ENCODE measurements at regions not wholly inside any gene's neighbourhood (a gene's known extent, or its start where the extent isn't known, plus 50 kb on each side); places are given as distances from the start of the nearest gene placed in this dataset.

- no peak for DNase-seq
These were observed 226.3 kb upstream of the SOX11 start for GRCh38 chr2:5465859-5466258.

GRCh38 chr2:5467178-5467905, 224.8 kb upstream of the SOX11 start:
- DNase-seq = no peak

DNA sequence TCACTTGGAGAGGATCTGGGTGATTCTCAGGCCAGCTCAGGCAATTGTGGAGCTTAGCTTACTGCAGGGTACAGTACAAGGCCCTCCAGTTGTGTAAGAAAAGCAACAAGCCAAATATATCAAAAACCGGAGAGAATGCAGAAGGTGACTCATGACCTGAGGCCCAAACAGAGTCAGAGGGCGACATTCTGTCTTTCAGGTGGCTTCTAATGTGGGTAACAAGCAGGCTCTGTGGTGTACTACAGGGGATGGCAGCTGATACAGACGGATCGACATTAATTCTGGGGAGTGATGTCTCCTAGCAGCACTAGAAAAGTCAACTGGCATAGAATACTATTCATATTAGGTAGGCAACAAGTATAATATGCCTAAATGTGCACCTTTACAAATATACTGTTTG, 219.5 kb upstream of the SOX11 start:
- DNase-seq = no peak

- no peak for DNase-seq
These were observed 218.5 kb upstream of the SOX11 start for GRCh38 chr2:5473635-5474034.

GRCh38 chr2:5474716-5475115, 217.5 kb upstream of the SOX11 start:
- DNase-seq = no peak

GRCh38 chr2:5479265-5479928, 212.8 kb upstream of the SOX11 start:
- DNase-seq = no peak

DNA sequence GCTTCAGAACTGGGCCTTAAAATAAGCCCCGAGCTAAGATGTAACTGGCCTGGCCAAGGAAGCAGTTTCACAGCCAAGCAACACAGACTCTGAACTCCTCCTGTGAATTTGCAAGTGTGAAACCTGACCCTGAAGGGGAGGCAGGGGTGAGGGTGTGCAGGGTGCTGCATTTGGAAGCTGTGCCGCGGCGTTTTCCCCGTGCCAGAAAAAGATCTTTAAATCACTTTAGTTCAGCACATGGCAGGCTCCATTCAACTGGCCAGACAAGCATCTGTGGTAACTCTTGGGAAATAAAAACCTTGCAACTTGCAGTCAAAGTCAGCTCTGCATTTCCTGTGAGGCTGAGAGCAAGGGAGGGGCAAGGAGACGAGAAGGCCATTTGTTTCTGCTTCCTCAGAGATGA, 209.3 kb upstream of the SOX11 start:
- DNase-seq = no peak

DNA sequence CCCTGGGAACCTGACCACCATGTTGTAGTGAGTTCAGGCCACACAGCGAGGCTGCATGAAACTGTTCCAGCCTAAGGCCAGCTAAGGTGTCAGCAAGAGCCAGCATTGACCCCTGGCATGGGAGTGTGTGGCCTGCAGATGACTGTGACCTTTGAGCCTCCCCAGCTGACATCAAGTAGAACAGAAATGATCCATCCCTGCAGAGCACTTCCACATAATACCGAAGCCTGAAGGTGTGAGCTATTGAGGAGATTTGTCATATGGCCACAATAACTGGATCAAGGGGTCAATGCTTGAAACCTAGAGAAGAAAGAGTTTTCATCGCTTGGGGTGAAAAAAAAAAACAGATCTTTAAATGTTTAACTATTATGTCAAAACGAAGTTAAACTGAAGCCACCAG, 207.3 kb upstream of the SOX11 start:
- DNase-seq = no peak

DNA sequence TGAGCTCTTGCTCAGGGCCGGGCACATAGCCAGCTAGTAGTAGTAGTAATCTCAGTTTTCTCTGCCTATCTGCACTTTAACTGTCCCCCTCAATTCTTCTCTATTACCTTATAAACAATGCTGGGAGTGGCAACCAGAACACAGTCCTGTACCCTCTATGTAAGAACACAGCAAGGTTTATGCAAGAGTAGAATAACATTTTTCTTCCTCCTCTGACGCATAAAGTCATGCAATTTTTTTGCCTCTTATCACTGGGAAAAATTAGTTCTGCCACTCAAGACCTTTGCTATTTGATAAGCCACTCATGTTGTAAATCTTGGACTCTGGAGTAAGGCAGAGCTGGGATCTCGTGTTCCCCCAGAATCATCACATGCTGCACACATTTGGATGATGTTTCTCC, 200.7 kb upstream of the SOX11 start:
- DNase-seq = no peak

DNA sequence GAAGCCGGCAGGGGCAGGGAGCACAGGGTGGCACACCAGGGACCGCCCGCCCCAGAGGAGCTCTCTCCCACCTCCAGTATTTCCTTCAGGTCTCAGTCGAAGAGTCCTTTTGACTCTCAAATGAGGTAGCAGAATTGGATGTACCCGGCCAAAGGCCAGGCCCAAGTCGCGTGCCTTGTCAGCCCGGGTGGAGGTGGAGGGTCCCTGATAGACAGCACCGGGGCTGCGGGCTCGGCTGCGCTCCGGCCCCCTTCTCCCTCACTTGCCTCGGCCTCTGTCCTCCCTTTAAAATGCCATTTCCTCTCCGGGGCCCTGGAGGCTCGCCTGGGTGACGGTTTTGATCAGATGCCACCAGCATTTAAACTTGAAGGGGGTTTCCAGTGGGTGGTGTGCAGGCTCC, 198.9 kb upstream of the SOX11 start:
- DNase-seq = no peak

DNA sequence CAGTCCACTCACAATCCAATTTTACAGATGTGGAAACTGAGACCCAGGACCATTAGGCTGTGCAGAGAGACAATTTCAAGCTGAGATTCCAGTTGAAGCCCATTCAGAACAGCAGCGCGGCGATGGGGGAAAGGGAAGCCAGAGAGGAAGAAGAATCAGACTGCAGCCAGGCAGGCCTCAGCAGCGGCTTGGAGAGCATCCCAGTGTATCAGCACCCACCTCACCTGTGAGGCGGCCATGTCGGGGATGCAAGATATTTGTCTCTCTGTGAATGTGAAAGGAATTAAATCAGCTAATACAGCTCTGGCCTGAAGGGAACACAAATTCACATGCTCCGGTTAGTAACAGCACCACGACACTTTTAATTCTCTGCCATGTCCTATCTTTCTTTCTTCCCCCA, 198.0 kb upstream of the SOX11 start:
- DNase-seq = no peak

DNA sequence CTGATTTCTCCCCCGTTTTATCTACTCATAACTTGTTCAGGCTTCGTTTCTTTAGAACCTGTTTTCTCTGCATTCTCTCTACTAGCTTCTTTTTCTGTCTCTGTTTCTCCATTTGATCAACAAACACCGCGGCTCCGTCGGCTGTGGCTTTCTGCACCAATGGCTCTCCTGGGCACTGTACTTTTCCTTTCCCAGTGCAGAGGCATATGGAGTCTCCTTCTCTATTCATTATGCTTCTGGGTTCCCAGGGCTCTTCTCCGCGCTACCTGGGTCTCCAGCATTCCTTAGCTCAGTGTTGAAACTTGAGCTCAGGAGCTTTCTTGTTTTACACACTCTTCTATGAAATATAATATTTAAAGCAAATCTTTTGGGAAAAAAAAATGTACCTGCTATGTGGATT, 196.6 kb upstream of the SOX11 start:
- DNase-seq = no peak

- DNase-seq = no peak
These were observed 194.3 kb upstream of the SOX11 start for GRCh38 chr2:5497874-5498273.

DNA sequence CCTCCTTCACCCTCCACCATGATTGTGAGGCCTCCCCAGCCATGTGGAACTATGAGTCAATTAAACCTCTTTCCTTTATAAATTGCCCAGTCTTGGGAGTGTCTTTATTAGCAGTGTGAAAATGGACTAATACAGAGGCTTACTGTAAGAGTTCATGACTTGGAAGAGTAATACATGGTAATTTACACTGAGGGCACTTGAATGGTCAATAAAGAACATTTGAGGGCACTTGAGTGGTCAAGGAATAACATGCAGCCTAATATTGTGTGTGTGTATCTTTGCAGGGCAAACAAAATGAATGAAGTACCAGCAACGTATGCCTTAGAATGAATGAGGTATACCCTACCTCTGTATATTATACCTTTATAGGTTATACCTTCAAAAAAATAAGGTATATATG, 190.4 kb upstream of the SOX11 start:
- DNase-seq = no peak

- no peak for DNase-seq
These were observed 189.8 kb upstream of the SOX11 start for GRCh38 chr2:5502385-5502784.

GRCh38 chr2:5504756-5505155, 187.4 kb upstream of the SOX11 start:
- DNase-seq = no peak

GRCh38 chr2:5507367-5507766, 184.8 kb upstream of the SOX11 start:
- no peak for DNase-seq

- DNase-seq = no peak
These were observed 182.8 kb upstream of the SOX11 start for GRCh38 chr2:5509362-5509761.

- DNase-seq = no peak
These were observed 182.1 kb upstream of the SOX11 start for GRCh38 chr2:5510082-5510481.

DNA sequence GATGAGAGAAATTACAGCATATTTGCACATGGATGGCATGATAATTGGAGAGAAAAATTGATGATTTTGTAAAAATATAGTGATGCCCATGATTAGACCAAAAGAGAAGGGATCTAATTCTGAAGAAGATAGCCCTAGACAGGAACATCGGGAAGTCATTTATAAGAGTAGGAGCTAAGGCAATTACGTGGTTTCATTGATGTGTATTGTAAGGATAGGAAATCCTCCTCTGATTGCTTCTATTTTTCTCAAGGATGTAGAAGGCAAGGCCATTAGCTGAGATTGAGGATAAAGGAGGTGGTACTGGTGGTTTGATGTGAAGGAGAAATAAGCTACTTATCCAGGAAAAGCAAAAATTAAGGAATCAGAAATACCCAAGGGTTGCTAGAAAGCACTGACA, 176.5 kb upstream of the SOX11 start:
- no peak for DNase-seq

GRCh38 chr2:5519286-5519685, 172.9 kb upstream of the SOX11 start:
- DNase-seq = no peak

DNA sequence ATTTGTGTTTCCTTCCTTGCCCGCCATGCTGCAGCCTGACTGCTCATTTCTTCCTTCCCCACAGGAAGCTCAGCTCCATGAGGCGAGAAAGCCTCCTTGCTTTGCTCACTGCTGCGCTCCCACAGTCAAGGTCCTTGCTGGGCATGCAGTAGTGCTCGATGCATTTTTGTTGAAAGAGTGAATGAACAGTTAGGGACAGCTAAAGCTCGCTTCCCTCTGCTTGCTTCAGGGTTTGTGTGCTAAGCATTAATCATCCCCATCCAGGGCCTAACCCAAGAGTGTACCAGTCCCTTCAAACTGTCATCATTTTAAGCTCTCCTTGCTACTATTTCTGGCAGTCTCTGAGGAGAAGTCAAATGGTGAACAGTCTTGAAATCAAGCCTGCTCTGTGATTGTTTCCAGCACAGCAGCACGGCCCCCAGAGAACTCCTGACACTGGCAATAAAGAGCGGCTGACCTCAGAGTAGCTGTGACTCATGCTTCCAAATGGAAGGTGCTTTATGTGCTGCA, 171.7 kb upstream of the SOX11 start:
- no peak for DNase-seq

- DNase-seq = no peak
These were observed 170.7 kb upstream of the SOX11 start for GRCh38 chr2:5521461-5521860.

DNA sequence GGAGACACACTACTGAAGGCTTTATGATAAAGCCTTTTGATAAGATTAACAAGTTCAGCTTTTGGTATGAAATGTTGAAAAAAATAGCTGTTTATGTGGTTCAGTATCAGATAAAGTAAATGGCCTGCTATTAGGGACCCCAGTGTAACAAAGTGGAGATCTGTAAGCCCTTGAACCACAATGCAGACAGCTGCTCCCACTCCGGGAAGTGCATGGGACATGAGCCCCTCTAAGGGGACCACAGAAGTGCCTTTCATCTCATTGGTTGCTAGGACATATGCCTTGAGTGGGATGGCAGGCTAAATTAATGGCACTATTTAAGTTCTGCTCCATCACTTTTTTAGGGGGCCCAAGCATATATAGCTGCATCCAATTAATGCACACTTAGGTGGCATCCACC, 167.6 kb upstream of the SOX11 start:
- DNase-seq = no peak

GRCh38 chr2:5528706-5529105, 163.5 kb upstream of the SOX11 start:
- no peak for DNase-seq
